Hematopoietic multipotent progenitor cell treated with erythropoietin and hydrocortisone succinate and interleukin-3 and kit ligand, for 4 days (in vitro differentiated cells): ENCODE measurements at regions not wholly inside any gene's neighbourhood (a gene's known extent, or its start where the extent isn't known, plus 50 kb on each side); places are given as distances from the start of the nearest gene placed in this dataset.
"Not testable (repeated sequence)": the region's sequence is repeated elsewhere in the genome, so short reads cannot be mapped to it uniquely, and the experiment has no call there.

Experiments
- DNase-seq: peaks from one replicate; pipeline ENCODE4 v3.0.0-alpha.2; 2015

- DNase-seq, result no peak
Measured at GRCh38 chr10:129199826-129200225, 267.2 kb upstream of the MGMT start.

- no peak for DNase-seq
Measured at GRCh38 chr10:129203819-129204218, 263.2 kb upstream of the MGMT start.

- no peak for DNase-seq
Measured at GRCh38 chr10:129207297-129207696, 259.7 kb upstream of the MGMT start.

- DNase-seq, result peak; percentile 70
Measured at GRCh38 chr10:129210876-129211275, 256.2 kb upstream of the MGMT start.

GRCh38 chr10:129213256-129213655, 253.8 kb upstream of the MGMT start:
- no peak for DNase-seq

- DNase-seq, result not testable (repeated sequence)
Measured at GRCh38 chr10:129213996-129214395, 253.0 kb upstream of the MGMT start.

- no peak for DNase-seq
Measured at GRCh38 chr10:129219364-129219763, 247.7 kb upstream of the MGMT start.

GRCh38 chr10:129222436-129222835, 244.6 kb upstream of the MGMT start:
- no peak for DNase-seq

GRCh38 chr10:129223363-129223762, 243.7 kb upstream of the MGMT start:
- no peak for DNase-seq

GRCh38 chr10:129224065-129224464, 243.0 kb upstream of the MGMT start:
- no peak for DNase-seq

GRCh38 chr10:129231821-129232220, 235.2 kb upstream of the MGMT start:
- peak; percentile 2 for DNase-seq

- no peak for DNase-seq
Measured at GRCh38 chr10:129233351-129234148, 233.5 kb upstream of the MGMT start.

- DNase-seq, result no peak
Measured at GRCh38 chr10:129236274-129236691, 230.8 kb upstream of the MGMT start.

GRCh38 chr10:129241461-129241860, 225.6 kb upstream of the MGMT start:
- DNase-seq, result no peak

- DNase-seq, result no peak
Measured at GRCh38 chr10:129244298-129244697, 222.7 kb upstream of the MGMT start.

GRCh38 chr10:129244757-129245156, 222.3 kb upstream of the MGMT start:
- no peak for DNase-seq

- DNase-seq, result no peak
Measured at GRCh38 chr10:129253161-129253864, 213.7 kb upstream of the MGMT start.

GRCh38 chr10:129253865-129254179, 213.2 kb upstream of the MGMT start:
- DNase-seq, result peak; percentile 9

- no peak for DNase-seq
Measured at GRCh38 chr10:129258283-129258923, 208.6 kb upstream of the MGMT start.

- no peak for DNase-seq
Measured at GRCh38 chr10:129259128-129259815, 207.8 kb upstream of the MGMT start.

- no peak for DNase-seq
Measured at GRCh38 chr10:129272176-129272575, 194.9 kb upstream of the MGMT start.

- no peak for DNase-seq
Measured at GRCh38 chr10:129272866-129273650, 194.0 kb upstream of the MGMT start.

GRCh38 chr10:129273860-129274259, 193.2 kb upstream of the MGMT start:
- no peak for DNase-seq
